ENCODE measurements at regions not wholly inside any gene's neighbourhood (a gene's known extent, or its start where the extent isn't known, plus 50 kb on each side); places are given as distances from the start of the nearest gene placed in this dataset.

DNA sequence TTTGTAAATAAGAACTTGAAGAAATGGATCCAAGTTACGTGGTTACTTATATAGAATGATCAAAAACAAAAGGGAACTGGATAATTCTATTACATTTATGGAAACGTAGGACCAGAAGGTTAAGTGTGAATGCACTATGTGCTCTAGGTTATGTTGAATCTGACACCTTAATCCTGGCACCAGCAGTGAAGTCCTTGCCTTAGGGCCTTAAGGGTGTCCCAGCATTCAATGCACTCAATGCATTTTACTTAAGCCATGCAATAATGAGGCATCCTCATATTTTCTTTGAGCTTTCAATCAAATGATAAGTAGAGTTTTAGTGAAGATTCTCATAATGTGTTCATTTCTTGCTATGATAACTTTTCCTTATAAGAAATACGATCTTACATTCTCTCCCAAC lies 178.3 kb upstream of the AGR3 start:
- H3K27me3 ChIP-seq (ENCODE audit: control insufficient read depth, insufficient read depth, low read length, poor library complexity, severe bottlenecking), result no peaks in the 10 kb centered on the region
- H3K27ac ChIP-seq (ENCODE audit: insufficient read depth, low read depth, low read length, poor library complexity, severe bottlenecking), result no peak overlapping the region
- 92 to 95% methylated on average over 2 to 3 of the region's 3 CpGs for WGBS, 2 experiments
- H3K4me1 ChIP-seq (ENCODE audit: control insufficient read depth, insufficient read depth, low read length), result no peaks in the 10 kb centered on the region
- no peaks in the 10 kb centered on the region for H3K36me3 ChIP-seq (ENCODE audit: control insufficient read depth, insufficient read depth, low read length)
- no peak overlapping the region for H3K4me3 ChIP-seq (ENCODE audit: insufficient read depth, low read depth, low read length)
- H3K9me3 ChIP-seq (ENCODE audit: control insufficient read depth, low read length), result no peaks in the 10 kb centered on the region

DNA sequence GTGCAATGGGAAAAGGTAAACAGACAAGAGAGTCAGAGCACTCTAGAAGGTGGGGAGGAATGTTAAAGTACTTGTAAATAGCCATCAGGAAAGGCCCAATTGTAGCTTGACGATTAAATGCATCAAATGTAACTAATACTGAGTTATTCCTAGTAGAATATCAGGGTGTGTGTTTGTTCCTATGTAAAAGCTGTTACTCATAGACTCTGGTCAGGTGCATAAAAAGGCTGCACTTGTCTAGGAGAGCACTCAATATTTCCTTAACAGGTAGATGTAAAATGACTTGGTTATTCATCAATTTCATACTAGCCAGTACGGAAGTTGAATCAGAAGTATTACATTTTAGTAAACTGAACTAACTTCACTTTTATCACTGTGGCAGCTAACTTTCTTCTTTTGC lies 179.7 kb upstream of the AGR3 start:
- H3K9me3 ChIP-seq (ENCODE audit: control insufficient read depth, low read length), result no peaks in the 10 kb centered on the region
- H3K27ac ChIP-seq (ENCODE audit: insufficient read depth, low read depth, low read length, poor library complexity, severe bottlenecking), result no peak overlapping the region
- H3K27me3 ChIP-seq (ENCODE audit: control insufficient read depth, insufficient read depth, low read length, poor library complexity, severe bottlenecking), result no peaks in the 10 kb centered on the region
- no peaks in the 10 kb centered on the region for H3K36me3 ChIP-seq (ENCODE audit: control insufficient read depth, insufficient read depth, low read length)
- H3K4me3 ChIP-seq (ENCODE audit: insufficient read depth, low read depth, low read length), result no peak overlapping the region
- H3K4me1 ChIP-seq (ENCODE audit: control insufficient read depth, insufficient read depth, low read length), result no peaks in the 10 kb centered on the region
- 79 to 97% methylated on average over 1 to 2 of the region's 2 CpGs for WGBS, 2 experiments

- no peak overlapping the region for H3K27ac ChIP-seq (ENCODE audit: insufficient read depth, low read depth, low read length, poor library complexity, severe bottlenecking)
- H3K36me3 ChIP-seq (ENCODE audit: control insufficient read depth, insufficient read depth, low read length), result no peaks in the 10 kb centered on the region
- no peaks in the 10 kb centered on the region for H3K4me1 ChIP-seq (ENCODE audit: control insufficient read depth, insufficient read depth, low read length)
- H3K9me3 ChIP-seq (ENCODE audit: control insufficient read depth, low read length), result no peaks in the 10 kb centered on the region
- H3K4me3 ChIP-seq (ENCODE audit: insufficient read depth, low read depth, low read length), result no peak overlapping the region
- H3K27me3 ChIP-seq (ENCODE audit: control insufficient read depth, insufficient read depth, low read length, poor library complexity, severe bottlenecking), result no peaks in the 10 kb centered on the region
- WGBS, 2 experiments, result 89 to 90% methylated on average over 3 to 5 of the region's 5 CpGs
Observed at GRCh38 chr7:17062151-17063044, 180.6 kb upstream of the AGR3 start.

DNA sequence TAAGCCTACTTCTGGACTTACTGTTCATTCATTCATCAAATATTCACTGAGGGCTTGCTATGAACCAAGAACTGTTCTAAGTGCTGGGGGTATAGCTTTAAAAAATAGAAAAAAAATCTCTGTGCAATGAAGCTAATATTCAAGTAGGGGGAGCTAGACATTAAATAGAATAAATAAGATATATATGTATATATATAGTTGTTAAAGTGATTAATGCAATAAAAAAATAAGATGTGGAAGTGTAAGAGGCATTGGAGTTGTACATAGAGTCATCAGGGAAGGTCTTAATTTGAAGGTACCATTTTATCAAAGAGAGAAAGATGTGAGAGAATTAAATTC lies 181.2 kb upstream of the AGR3 start:
- H3K9me3 ChIP-seq (ENCODE audit: control insufficient read depth, low read length), result no peaks in the 10 kb centered on the region
- H3K4me3 ChIP-seq (ENCODE audit: insufficient read depth, low read depth, low read length), result no peak overlapping the region
- H3K27ac ChIP-seq (ENCODE audit: insufficient read depth, low read depth, low read length, poor library complexity, severe bottlenecking), result no peak overlapping the region
- no peaks in the 10 kb centered on the region for H3K27me3 ChIP-seq (ENCODE audit: control insufficient read depth, insufficient read depth, low read length, poor library complexity, severe bottlenecking)
- H3K36me3 ChIP-seq (ENCODE audit: control insufficient read depth, insufficient read depth, low read length), result no peaks in the 10 kb centered on the region
- no peaks in the 10 kb centered on the region for H3K4me1 ChIP-seq (ENCODE audit: control insufficient read depth, insufficient read depth, low read length)

GRCh38 chr7:17067691-17068090 lies 185.9 kb upstream of the AGR3 start:
- H3K27ac ChIP-seq (ENCODE audit: insufficient read depth, low read depth, low read length, poor library complexity, severe bottlenecking), result no peak overlapping the region
- H3K9me3 ChIP-seq (ENCODE audit: control insufficient read depth, low read length), result no peaks in the 10 kb centered on the region
- H3K4me3 ChIP-seq (ENCODE audit: insufficient read depth, low read depth, low read length), result no peak overlapping the region
- no peaks in the 10 kb centered on the region for H3K36me3 ChIP-seq (ENCODE audit: control insufficient read depth, insufficient read depth, low read length)
- no peaks in the 10 kb centered on the region for H3K4me1 ChIP-seq (ENCODE audit: control insufficient read depth, insufficient read depth, low read length)
- no peaks in the 10 kb centered on the region for H3K27me3 ChIP-seq (ENCODE audit: control insufficient read depth, insufficient read depth, low read length, poor library complexity, severe bottlenecking)
- WGBS, 2 experiments, result 88% methylated on average over 1 of the region's 1 CpG; no CpG with 5 or more reads in 1 of the 2 experiments

GRCh38 chr7:17069146-17069545 lies 187.4 kb upstream of the AGR3 start:
- no peak overlapping the region for H3K27ac ChIP-seq (ENCODE audit: insufficient read depth, low read depth, low read length, poor library complexity, severe bottlenecking)
- no peaks in the 10 kb centered on the region for H3K27me3 ChIP-seq (ENCODE audit: control insufficient read depth, insufficient read depth, low read length, poor library complexity, severe bottlenecking)
- no peaks in the 10 kb centered on the region for H3K36me3 ChIP-seq (ENCODE audit: control insufficient read depth, insufficient read depth, low read length)
- no peaks in the 10 kb centered on the region for H3K4me1 ChIP-seq (ENCODE audit: control insufficient read depth, insufficient read depth, low read length)
- no peaks in the 10 kb centered on the region for H3K9me3 ChIP-seq (ENCODE audit: control insufficient read depth, low read length)
- 94 to 98% methylated on average over 4 of the region's 4 CpGs for WGBS, 2 experiments
- no peak overlapping the region for H3K4me3 ChIP-seq (ENCODE audit: insufficient read depth, low read depth, low read length)

DNA sequence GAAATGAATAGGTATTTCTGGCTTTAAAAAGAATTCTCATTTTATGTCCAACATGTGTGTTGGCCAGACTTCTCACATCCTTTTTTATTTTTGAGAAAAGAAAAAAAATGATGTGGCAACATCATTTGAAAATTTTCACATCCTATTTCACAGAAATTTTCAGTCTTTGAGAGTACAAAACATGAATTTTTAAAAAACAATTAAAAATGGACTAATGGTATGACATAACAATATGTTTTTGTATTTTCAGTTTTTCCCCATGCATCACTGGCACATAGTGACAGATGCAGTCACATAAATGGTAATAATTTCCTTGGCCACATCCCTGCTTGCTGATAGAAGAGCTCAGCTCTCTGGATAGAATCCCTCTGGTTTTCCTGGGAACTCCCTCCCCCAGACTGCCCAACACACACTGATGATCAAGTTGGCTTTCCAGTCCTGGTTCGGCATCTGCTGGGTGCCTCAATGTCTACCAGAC lies 188.5 kb upstream of the AGR3 start:
- no peak overlapping the region for H3K27ac ChIP-seq (ENCODE audit: insufficient read depth, low read depth, low read length, poor library complexity, severe bottlenecking)
- WGBS, 2 experiments, result 94 to 96% methylated on average over 1 of the region's 1 CpG
- H3K4me1 ChIP-seq (ENCODE audit: control insufficient read depth, insufficient read depth, low read length), result no peaks in the 10 kb centered on the region
- H3K9me3 ChIP-seq (ENCODE audit: control insufficient read depth, low read length), result no peaks in the 10 kb centered on the region
- no peaks in the 10 kb centered on the region for H3K36me3 ChIP-seq (ENCODE audit: control insufficient read depth, insufficient read depth, low read length)
- H3K4me3 ChIP-seq (ENCODE audit: insufficient read depth, low read depth, low read length), result no peak overlapping the region
- H3K27me3 ChIP-seq (ENCODE audit: control insufficient read depth, insufficient read depth, low read length, poor library complexity, severe bottlenecking), result no peaks in the 10 kb centered on the region

DNA sequence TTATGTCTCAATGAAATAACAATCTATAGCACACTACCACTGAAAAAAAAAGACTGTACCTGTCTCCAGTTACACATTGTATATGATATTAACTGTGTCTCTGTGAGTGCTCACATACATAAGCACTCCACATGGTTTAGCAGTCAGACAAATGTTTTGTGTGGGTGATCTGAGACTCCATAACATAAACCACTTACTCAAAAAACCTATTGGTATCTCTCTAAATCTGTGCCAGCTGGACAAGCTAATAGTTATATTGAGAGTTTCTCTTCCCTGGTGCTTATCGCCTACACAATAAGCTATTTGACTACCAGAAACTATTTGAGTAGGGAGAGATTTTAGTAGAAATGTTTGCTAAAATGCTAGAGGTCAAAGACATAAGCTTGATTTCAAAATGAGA lies 190.1 kb upstream of the AGR3 start:
- Histone ChIP-seq H3K4me1 (ENCODE audit: control insufficient read depth, insufficient read depth, low read length) (no peaks in the 10 kb centered on the region), H3K27ac (ENCODE audit: insufficient read depth, low read depth, low read length, poor library complexity, severe bottlenecking) (no peak overlapping the region), H3K36me3 (ENCODE audit: control insufficient read depth, insufficient read depth, low read length) (no peaks in the 10 kb centered on the region), H3K9me3 (ENCODE audit: control insufficient read depth, low read length) (no peaks in the 10 kb centered on the region), H3K27me3 (ENCODE audit: control insufficient read depth, insufficient read depth, low read length, poor library complexity, severe bottlenecking) (no peaks in the 10 kb centered on the region), H3K4me3 (ENCODE audit: insufficient read depth, low read depth, low read length) (no peak overlapping the region)
- WGBS, 2 experiments, result no CpG with 5 or more reads among the region's 1 CpG

- no peak overlapping the region for H3K27ac ChIP-seq (ENCODE audit: insufficient read depth, low read depth, low read length, poor library complexity, severe bottlenecking)
- no peaks in the 10 kb centered on the region for H3K9me3 ChIP-seq (ENCODE audit: control insufficient read depth, low read length)
- H3K4me1 ChIP-seq (ENCODE audit: control insufficient read depth, insufficient read depth, low read length), result no peaks in the 10 kb centered on the region
- H3K4me3 ChIP-seq (ENCODE audit: insufficient read depth, low read depth, low read length), result no peak overlapping the region
- H3K36me3 ChIP-seq (ENCODE audit: control insufficient read depth, insufficient read depth, low read length), result no peaks in the 10 kb centered on the region
- 91 to 93% methylated on average over 4 to 6 of the region's 6 CpGs for WGBS, 2 experiments
- no peaks in the 10 kb centered on the region for H3K27me3 ChIP-seq (ENCODE audit: control insufficient read depth, insufficient read depth, low read length, poor library complexity, severe bottlenecking)
Observed at GRCh38 chr7:17075601-17076255, 193.9 kb upstream of the AGR3 start.

DNA sequence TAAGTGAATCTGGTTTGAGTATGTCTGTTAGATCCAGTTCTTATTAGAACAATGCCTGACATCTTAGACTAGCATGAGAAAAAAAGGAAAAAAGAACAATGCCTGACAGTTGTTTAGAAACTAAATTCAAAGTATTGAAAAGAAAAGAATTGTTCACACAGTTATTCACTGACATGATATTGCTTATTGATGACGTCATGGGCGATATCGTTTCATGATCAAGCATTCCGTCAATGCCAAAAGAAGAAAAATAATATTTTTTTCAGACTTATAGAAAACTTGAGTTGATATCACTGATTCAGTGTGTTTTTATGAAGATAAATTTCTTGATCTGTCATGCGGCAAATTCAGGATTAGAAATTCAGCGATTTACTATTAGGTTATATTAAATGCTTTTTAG lies 196.5 kb upstream of the AGR3 start:
- Histone ChIP-seq H3K4me1 (ENCODE audit: control insufficient read depth, insufficient read depth, low read length) (no peaks in the 10 kb centered on the region), H3K4me3 (ENCODE audit: insufficient read depth, low read depth, low read length) (no peak overlapping the region)
- 97 to 100% methylated on average over 6 of the region's 6 CpGs for WGBS, 2 experiments

More for the DNA sequence above, 196.5 kb upstream of the AGR3 start:
- H3K36me3 ChIP-seq (ENCODE audit: control insufficient read depth, insufficient read depth, low read length), result no peaks in the 10 kb centered on the region
- no peaks in the 10 kb centered on the region for H3K9me3 ChIP-seq (ENCODE audit: control insufficient read depth, low read length)
- H3K27ac ChIP-seq (ENCODE audit: insufficient read depth, low read depth, low read length, poor library complexity, severe bottlenecking), result no peak overlapping the region
- H3K27me3 ChIP-seq (ENCODE audit: control insufficient read depth, insufficient read depth, low read length, poor library complexity, severe bottlenecking), result no peaks in the 10 kb centered on the region
